Sigmoid colon (tissue), 4 donors: ENCODE measurements at regions not wholly inside any gene's neighbourhood (a gene's known extent, or its start where the extent isn't known, plus 50 kb on each side); places are given as distances from the start of the nearest gene placed in this dataset.

Source experiments
- POLR2AphosphoS5 ChIP-seq, 4 donors: sonication (generic); formaldehyde crosslinking; IDR thresholded peaks; one replicate each; pipeline ENCODE4 v1.6.1; 2017; ENCODE audit warnings: antibody characterized with exemption in 4 of 4
- TF ChIP-seq, protein P1 (sequence below), 4 experiments: fragments of 450-650 bp in 3 of 4; fragments of 200-600 bp in 1 of 4; IDR thresholded peaks; one replicate each; pipeline ENCODE4 v1.5.1; 2016 to 2019; ENCODE audit warnings: antibody characterized with exemption in 4 of 4, mild to moderate bottlenecking in 3 of 4, moderate library complexity in 2 of 4

GRCh38 chr7:149682038-149682437 lies 91.3 kb downstream of the ZNF467 start:
- TF ChIP-seq, protein P1, sequence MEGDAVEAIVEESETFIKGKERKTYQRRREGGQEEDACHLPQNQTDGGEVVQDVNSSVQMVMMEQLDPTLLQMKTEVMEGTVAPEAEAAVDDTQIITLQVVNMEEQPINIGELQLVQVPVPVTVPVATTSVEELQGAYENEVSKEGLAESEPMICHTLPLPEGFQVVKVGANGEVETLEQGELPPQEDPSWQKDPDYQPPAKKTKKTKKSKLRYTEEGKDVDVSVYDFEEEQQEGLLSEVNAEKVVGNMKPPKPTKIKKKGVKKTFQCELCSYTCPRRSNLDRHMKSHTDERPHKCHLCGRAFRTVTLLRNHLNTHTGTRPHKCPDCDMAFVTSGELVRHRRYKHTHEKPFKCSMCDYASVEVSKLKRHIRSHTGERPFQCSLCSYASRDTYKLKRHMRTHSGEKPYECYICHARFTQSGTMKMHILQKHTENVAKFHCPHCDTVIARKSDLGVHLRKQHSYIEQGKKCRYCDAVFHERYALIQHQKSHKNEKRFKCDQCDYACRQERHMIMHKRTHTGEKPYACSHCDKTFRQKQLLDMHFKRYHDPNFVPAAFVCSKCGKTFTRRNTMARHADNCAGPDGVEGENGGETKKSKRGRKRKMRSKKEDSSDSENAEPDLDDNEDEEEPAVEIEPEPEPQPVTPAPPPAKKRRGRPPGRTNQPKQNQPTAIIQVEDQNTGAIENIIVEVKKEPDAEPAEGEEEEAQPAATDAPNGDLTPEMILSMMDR (IDR thresholded peaks at IDR 0.05), result no peak
- TF ChIP-seq POLR2AphosphoS5 (IDR thresholded peaks at IDR 0.05), result no peak
